Fibroblast of skin of scalp (primary cell): ENCODE measurements at regions not wholly inside any gene's neighbourhood (a gene's known extent, or its start where the extent isn't known, plus 50 kb on each side); places are given as distances from the start of the nearest gene placed in this dataset.
"Not testable (repeated sequence)": the region's sequence is repeated elsewhere in the genome, so short reads cannot be mapped to it uniquely, and the experiment has no call there.

ENCODE experiments used
- DNase-seq: peaks from one replicate; pipeline ENCODE4 v3.0.0-alpha.2; 2013

DNA sequence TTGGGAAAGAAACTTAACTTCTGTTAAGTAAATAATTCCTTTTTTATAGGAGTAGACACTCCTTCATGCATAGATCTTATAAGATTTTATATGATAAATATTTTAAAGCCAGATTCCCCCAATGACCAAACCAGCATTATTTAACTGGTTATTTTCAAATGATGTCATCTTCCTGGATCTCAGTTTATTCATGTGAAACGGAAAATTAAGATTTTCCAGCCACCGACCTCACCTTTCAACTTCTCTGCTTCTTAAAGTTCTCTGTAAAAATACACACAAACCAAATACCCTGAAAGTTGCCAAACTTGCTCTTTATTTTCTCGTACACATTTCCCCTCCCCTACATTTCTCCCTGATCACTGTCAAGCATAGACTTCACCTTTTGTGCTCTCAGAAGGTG lies 364.2 kb downstream of the GALC start:
- no peak for DNase-seq

DNA sequence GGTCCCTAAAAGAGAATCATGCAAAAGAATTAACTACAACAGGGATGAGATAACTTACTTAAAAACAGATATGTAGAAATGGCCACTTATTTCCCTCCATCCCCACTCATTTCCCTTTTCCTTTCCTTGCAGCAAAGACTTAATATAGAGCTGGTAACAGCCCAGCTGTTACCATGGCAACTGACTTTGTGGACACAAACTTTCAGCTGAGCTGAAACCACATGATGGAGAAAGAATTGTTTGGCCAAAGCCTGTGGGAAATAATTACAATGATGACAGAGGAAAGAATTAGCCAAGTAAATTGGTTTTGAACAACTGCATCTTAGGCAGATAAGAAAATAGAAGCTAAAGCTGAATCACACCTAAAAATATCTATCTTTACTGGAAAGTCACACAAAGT lies 364.9 kb downstream of the GALC start:
- peak; percentile 91 for DNase-seq

DNA sequence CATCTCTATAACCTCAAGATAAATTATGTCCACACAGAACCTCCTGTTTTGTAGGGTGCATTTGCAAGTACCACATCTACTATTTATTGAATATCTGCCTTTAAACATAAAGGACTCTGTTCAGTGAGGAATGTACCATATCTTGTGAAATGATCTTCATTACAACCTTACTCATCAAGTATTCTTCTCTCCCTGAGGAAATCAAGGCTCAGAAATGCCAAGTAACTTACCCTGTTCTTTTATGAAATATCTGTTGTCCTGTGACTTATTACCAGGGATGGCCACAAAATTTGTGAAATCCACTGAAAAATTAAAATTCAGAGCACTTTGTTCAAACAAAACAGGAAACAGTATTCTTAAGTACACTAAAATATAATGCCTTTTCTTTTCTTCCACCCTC lies 366.7 kb downstream of the GALC start:
- DNase-seq: peak; percentile 17

- DNase-seq: peak; percentile 65
These were observed 369.4 kb downstream of the GALC start for GRCh38 chr14:87623616-87624015.

GRCh38 chr14:87617079-87617478 lies 375.9 kb downstream of the GALC start:
- no peak for DNase-seq

- peak; percentile 62 for DNase-seq
These were observed 376.9 kb downstream of the GALC start for GRCh38 chr14:87615822-87616679.

GRCh38 chr14:87615047-87615446 lies 377.9 kb downstream of the GALC start:
- peak; percentile 42 for DNase-seq

DNA sequence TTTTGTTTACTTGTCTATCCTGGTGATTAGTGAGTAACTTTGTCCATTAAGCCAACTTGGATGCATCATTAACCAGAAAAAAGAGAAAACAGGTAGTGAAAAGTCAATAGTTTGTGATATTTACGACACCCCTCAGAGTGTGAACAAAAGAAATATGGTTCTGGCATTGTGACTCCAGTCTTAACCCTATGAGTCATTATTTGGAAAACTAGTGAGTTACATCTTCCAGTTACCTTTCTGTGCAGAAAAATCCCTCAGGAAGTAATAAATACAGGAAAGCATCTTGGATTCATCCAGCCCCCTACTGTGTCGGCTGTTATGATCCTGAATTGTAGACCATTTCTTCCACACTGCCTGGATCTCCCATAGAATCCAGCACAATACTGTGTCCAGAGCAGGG lies 379.1 kb downstream of the GALC start:
- no peak for DNase-seq

DNA sequence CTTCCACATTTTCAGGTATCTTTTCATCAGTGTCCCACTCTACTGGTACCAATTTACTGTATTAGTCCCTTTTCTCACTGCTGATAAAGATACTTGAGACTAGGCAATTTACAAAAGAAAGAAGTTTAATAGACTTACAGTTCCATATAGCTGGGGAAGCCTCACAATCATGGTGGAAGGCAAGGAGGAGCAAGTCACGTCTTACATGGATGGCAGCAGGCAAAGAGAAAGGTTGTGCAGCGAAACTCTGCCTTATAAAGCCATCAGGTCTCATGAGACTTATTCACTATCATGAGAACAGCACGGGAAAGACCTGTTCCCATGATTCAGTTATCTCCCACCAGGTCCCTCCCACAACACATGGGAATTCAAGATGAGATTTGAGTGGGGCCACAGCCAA lies 385.9 kb downstream of the GALC start:
- DNase-seq: not testable (repeated sequence)

DNA sequence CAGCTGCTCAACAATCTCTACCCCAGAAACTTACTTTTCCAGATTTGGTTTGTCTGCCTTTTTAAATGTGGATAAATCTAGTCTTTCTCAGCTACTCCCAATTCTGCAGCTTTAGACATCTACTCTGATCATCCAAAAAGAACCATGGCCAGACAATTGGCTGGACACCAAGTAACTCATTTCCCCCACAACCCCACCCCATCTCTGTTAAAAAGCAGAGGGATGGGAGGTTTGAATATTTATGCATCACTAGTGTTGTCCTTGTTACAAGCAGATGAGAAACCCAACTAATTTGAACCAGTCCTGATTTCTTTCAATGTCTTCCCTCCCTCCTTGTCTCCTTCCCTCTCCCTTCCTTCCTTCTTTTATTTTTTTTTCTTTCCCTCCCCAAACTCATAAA lies 391.9 kb downstream of the GALC start:
- DNase-seq: no peak

GRCh38 chr14:87600240-87600639 lies 392.7 kb downstream of the GALC start:
- peak; percentile 39 for DNase-seq

DNA sequence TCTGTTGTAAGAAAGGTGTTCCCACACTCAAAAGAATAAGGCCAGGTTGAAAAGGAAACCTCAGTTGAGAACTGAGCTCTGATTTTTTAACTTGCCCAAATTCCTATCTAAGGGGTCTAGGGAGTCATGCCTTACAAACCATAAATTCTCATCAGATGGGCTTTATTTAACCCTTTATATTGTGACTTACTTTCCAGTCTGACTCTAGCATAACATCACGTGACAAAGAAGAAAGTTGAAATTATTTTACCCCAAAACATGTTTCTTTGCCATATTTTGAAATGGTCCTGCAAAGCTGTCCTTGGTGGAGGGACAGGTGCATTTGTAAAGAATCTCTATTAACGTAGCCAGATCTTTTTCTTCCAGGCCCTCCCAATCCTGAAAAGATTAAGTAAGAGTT lies 411.7 kb downstream of the GALC start:
- DNase-seq: no peak

DNA sequence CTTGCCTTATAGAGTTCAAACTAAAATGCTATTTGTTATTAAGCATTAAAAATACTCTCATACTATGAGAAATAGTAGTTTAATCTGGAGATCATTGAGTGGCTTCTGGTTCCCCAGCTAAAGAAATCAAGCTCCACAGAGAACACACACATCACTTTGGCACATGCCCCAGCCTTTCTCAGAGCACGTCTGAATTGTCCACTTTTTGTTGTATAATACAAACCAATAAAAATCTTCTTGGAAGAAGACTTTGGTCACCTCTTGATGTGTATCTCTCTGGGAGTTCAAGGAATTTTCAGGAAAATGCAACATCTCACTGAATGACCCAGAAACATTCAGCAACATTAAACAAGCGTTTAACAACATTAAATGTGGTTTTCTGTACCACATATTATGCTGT lies 413.9 kb downstream of the GALC start:
- DNase-seq: no peak

- DNase-seq: no peak
These were observed 417.6 kb downstream of the GALC start for GRCh38 chr14:87575378-87575777.

GRCh38 chr14:87573591-87573990 lies 419.4 kb downstream of the GALC start:
- DNase-seq: no peak

- DNase-seq: no peak
These were observed 425.2 kb downstream of the GALC start for GRCh38 chr14:87567618-87568295.

- peak; percentile 88 for DNase-seq
These were observed 426.0 kb downstream of the GALC start for GRCh38 chr14:87566991-87567390.

DNA sequence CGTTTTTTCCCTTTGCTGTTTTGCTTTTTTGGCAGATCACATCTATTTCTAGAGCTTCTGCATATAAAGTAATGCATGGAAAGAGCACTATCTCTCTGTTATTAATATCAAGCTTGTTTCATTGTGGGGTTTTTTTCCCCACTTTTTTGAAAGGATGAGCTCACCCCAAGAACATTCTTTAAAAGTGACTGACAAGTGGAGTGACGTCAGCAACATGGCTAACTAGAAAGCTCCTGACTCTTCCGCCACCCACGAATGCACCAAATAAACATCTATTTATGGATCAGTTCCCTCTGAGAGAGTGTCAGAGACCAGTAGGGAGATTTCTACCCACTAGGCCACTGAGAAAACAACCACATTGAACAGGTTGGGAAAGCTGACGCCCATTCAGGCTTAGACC lies 445.4 kb downstream of the GALC start:
- no peak for DNase-seq

GRCh38 chr14:87542288-87542687 lies 450.7 kb downstream of the GALC start:
- DNase-seq: no peak

GRCh38 chr14:87540339-87540738 lies 452.6 kb downstream of the GALC start:
- DNase-seq: no peak

DNA sequence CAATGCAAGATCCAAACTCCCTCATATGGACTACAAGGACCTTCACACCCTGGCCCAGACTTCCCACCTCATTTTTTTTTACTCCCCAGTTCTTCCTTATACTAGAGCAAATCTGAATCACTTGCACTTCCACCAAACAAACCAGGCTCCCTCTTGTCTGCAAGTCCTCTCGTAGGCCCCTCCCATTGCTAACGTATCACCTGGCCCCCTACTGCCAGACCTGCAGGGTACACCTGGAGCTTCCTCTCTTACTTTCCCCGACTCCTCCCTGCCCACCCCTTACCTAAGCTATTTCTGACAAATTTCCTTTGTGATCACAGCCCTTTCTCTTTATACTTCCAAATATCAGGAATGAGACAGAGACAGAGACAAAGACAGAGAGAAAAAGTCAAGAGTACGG lies 463.9 kb downstream of the GALC start:
- no peak for DNase-seq

- DNase-seq: no peak
These were observed 466.3 kb downstream of the GALC start for GRCh38 chr14:87526731-87527130.

GRCh38 chr14:87524011-87524410 lies 469.0 kb downstream of the GALC start:
- no peak for DNase-seq

DNA sequence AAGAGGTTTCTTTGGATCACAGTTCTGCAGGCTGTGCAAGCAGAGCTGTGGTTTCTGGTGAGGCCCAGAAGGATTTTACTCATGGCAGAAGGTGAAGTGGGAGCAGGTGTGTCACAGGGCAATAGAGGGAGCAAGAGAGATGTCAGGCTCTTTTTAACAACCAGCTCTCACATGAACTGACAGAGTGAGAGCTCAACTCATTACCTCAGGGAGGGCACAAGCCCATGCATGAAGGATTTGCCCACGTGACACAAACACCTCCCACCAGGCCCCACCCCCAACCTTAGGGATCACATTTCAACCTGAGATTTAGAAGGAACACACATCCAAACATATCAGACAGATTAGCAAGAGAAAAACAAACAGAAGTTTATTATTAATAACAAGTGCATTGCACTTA lies 470.4 kb downstream of the GALC start:
- DNase-seq: no peak
